DMS 273 (cell line): ENCODE measurements at regions not wholly inside any gene's neighbourhood (a gene's known extent, or its start where the extent isn't known, plus 50 kb on each side); places are given as distances from the start of the nearest gene placed in this dataset.
A peak's percentile ranks its signal among the peaks of the same experiment; 100 is the strongest.
"Not testable (repeated sequence)": the region's sequence is repeated elsewhere in the genome, so short reads cannot be mapped to it uniquely, and the experiment has no call there.

Source experiments
- DNase-seq: peaks from one replicate; lab custom pipeline; 2025; ENCODE audit not compliant: unreplicated experiment; lab: John Stamatoyannopoulos, UW

GRCh38 chr2:49686897-49687442, 532.7 kb upstream of the FSHR start:
- DNase-seq, result no peak

DNA sequence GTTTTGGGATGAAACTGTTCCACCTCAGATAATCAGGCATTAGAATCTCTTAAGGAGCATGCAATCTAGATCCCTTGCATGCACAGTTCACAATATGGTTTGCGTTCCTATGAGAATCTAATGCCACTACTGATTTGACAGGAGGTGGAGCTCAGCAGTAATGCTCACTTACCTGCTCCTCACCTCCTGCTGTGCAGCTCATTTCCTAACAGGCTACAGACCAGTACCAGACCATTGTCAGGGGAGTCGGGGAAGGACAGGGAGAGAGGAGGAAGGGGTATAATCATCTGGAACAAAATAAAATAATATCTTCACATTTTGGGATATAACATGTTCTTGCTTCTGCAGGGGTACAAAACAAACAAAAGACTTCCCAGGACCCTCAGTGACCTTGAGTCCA, 532.0 kb upstream of the FSHR start:
- no peak for DNase-seq

- no peak for DNase-seq
Observed at GRCh38 chr2:49677227-49677626, 522.9 kb upstream of the FSHR start.

DNA sequence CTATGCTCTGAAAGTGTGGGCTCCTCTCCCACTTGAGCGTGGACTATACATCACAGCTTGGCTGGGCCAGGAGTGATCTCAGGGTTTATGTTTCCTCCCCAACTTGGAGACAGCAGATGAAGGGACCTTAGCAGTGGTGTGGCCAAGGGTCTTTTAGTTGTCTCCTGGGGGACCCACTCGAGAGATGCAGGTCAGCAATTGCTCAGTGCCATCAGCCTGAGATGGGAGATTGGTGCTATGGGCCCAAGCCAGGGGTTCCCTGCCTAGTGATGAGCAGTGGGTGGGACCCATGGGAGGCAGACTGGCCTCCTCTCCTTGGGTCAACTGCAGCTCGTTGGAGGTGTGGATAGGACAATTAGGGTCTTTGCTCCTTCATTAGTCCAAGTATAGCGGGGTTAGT, 510.5 kb upstream of the FSHR start:
- no peak for DNase-seq

GRCh38 chr2:49661809-49662208, 507.5 kb upstream of the FSHR start:
- DNase-seq, result no peak

GRCh38 chr2:49656853-49657252, 502.5 kb upstream of the FSHR start:
- no peak for DNase-seq

GRCh38 chr2:49643149-49643548, 488.8 kb upstream of the FSHR start:
- DNase-seq, result no peak

GRCh38 chr2:49640630-49641029, 486.3 kb upstream of the FSHR start:
- no peak for DNase-seq

GRCh38 chr2:49621016-49621415, 466.7 kb upstream of the FSHR start:
- no peak for DNase-seq

GRCh38 chr2:49619804-49620203, 465.5 kb upstream of the FSHR start:
- peak; percentile 25 for DNase-seq

GRCh38 chr2:49618491-49618890, 464.2 kb upstream of the FSHR start:
- no peak for DNase-seq

DNA sequence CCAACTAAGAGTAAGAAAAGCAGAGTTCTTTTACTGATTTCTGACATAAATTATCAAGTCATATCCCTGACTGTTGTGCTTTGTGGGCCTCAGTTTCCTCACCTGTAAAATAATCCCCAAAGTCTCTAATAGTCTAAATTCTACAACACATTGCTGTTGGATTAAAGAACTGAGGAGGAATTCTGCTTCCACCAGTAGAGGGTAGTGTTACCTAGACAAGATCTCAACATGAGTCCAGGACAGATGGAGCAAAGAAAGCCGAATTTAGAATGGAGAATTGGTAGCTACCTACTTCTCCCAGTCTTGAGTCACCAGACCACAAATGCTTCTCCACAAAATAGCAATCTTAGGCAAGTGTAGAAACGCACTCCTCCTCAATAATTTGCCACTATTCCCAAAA, 462.5 kb upstream of the FSHR start:
- DNase-seq, result peak; percentile 76

DNA sequence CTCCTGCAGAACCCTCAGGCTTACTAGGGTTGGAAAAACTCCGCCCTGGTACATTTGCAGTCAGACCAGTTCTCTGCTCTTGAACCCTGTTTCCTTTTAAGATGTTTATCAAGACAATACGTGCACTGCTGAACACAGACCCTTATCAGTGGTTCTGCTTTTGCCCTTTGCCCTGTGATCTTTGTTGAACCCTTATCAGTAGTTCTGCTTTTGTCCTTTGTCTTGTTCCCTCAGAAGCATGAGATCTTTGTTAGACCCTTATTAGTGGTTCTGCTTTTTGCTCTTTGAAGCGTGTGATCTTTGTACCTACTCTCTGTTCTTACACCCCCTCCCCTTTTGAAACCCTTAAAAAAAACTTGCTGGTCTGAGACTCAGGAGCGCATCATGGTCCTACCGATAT, 457.5 kb upstream of the FSHR start:
- DNase-seq, result not testable (repeated sequence)

GRCh38 chr2:49600524-49600923, 446.2 kb upstream of the FSHR start:
- no peak for DNase-seq

GRCh38 chr2:49598231-49598630, 443.9 kb upstream of the FSHR start:
- DNase-seq, result no peak

GRCh38 chr2:49585921-49586320, 431.6 kb upstream of the FSHR start:
- DNase-seq, result no peak

DNA sequence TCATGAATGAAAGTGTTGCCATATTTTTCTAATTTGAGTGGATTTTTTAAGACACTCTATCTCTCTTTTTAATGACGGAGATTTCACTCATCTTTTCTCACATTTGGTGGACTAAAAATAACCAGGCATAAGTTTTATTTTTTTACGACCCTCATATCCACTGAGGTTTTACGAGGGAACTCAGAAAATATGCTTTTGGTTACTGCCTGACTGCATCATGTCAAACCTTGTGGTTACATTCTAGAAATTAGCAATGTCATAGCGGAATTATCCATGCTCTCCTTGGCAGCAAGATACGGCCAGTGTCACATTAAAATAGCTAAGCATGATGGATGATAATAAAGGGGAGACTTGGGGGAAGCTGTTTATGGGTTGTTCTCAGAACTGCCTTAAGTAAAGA, 428.6 kb upstream of the FSHR start:
- no peak for DNase-seq

DNA sequence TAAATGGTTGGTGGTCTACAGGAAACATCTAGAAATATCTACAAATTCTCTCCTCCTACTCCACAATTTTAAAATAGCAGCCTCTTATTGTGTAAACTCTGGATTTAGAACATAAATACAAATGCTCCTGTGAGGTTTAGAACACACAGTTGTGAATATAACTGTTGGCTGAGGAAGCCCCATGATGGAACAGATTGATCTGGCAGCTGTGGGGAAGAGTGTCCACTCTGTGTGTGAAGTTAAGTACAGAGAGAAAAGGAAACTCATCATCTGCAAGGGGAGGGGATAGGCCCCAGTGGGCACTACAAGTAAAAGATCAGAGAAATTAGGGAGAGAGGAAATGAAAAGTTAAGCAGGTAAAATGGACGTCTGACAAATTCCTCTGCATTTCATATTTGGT, 422.7 kb upstream of the FSHR start:
- no peak for DNase-seq

GRCh38 chr2:49569176-49569575, 414.9 kb upstream of the FSHR start:
- no peak for DNase-seq

DNA sequence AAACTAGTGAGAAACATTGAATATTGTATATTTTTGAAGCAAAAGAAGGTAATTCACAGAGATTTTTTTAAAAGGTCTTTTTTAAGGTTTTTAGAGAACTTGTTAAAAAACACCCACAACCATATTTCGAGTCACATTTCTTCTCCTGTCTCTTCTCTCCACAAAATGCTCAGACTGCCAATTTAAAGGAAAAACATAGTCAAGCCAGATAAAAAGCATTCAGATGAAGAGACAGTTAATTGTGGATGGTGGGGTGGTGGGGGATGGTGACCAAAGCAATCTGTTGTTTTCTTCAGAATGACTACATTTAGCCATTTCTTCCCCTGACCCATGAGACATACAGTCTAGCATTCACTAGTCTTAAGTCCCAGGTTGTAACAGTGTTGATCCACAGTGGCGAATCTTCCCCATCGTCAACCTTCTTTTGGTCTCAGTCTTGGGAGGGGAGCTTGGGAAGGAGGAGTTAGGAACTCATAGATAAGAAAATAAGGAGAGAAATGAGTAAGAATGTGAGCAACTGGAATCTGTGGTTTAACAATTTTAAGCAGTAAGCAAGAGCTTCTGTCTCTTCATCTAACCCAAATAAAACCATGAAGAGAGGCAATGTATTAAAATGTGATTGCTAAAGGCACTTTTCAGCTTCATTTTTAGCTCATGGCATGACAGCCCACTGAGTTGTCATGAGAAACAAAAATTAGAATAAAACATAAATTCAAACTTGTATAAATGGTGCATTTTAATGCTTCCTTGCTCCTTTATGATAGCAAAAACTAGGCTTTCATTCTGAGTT, 413.7 kb upstream of the FSHR start:
- no peak for DNase-seq

- no peak for DNase-seq
Observed at GRCh38 chr2:49567021-49567420, 412.7 kb upstream of the FSHR start.

GRCh38 chr2:49553658-49554057, 399.3 kb upstream of the FSHR start:
- no peak for DNase-seq

GRCh38 chr2:49532702-49533101, 378.4 kb upstream of the FSHR start:
- no peak for DNase-seq
